HUES64 (cell line): ENCODE measurements at regions not wholly inside any gene's neighbourhood (a gene's known extent, or its start where the extent isn't known, plus 50 kb on each side); places are given as distances from the start of the nearest gene placed in this dataset.
"Not testable (repeated sequence)": the region's sequence is repeated elsewhere in the genome, so short reads cannot be mapped to it uniquely, and the experiment has no call there.

Experiments
- H3K27ac ChIP-seq: 2 replicates; pipeline ENCODE4 v1.7.0; 2013; ENCODE audit warnings: low read depth, low read length, inconsistent platforms
- H3K27me3 ChIP-seq: 2 replicates; pipeline ENCODE4 v1.6.1; 2013; ENCODE audit warnings: mild to moderate bottlenecking, low read length; ENCODE audit not compliant: insufficient read depth
- H3K36me3 ChIP-seq: 2 replicates; pipeline ENCODE4 v1.6.1; 2013; ENCODE audit warnings: mild to moderate bottlenecking, low read length; ENCODE audit not compliant: insufficient read depth
- H3K4me1 ChIP-seq: 2 replicates; pipeline ENCODE4 v1.6.1; 2013; ENCODE audit warnings: mild to moderate bottlenecking, low read length, moderate library complexity; ENCODE audit not compliant: insufficient read depth
- H3K4me3 ChIP-seq: 2 replicates; pipeline ENCODE4 v1.5.1; 2013; ENCODE audit warnings: mild to moderate bottlenecking, low read length, moderate library complexity
- H3K9ac ChIP-seq: 2 replicates; pipeline ENCODE4 v1.6.1; 2013; ENCODE audit warnings: mild to moderate bottlenecking, low read depth, low read length
- H3K9me3 ChIP-seq: 2 replicates; pipeline ENCODE4 v1.6.1; 2013; ENCODE audit warnings: low read depth, low read length; ENCODE audit not compliant: insufficient read depth
- WGBS: fragments of 150-250, 120-280 bp; methylation state at CpG from one replicate; pipeline ENCODE4 v1.1.7; 2013; ENCODE audit warnings: missing lambda C conversion rate; 5-methylcytosine and 5-hydroxymethylcytosine counted together

GRCh38 chr17:5902181-5903140 is 167.7 kb upstream of the WSCD1 start:
- 90% methylated on average over 19 of the region's 19 CpGs for WGBS
- Histone ChIP-seq H3K27me3 (no peaks in the 10 kb centered on the region), H3K36me3 (no peaks in the 10 kb centered on the region), H3K9ac (no peak overlapping the region), H3K4me3 (no peak overlapping the region), H3K9me3 (peaks cover 14% of the 10 kb centered on the region; the same call in 1 of the 2 replicates), H3K4me1 (peaks cover 4% of the 10 kb centered on the region), H3K27ac (no peak overlapping the region)

GRCh38 chr17:5911919-5912318 is 158.3 kb upstream of the WSCD1 start:
- WGBS: 89% methylated on average over 1 of the region's 1 CpG
- Histone ChIP-seq H3K27ac (no peak overlapping the region), H3K4me1 (peaks cover 3% of the 10 kb centered on the region; the same call in 1 of the 2 replicates), H3K9ac (no peak overlapping the region), H3K4me3 (no peak overlapping the region), H3K27me3 (no peaks in the 10 kb centered on the region), H3K9me3 (no peaks in the 10 kb centered on the region), H3K36me3 (no peaks in the 10 kb centered on the region)

GRCh38 chr17:5913032-5913531 is 157.1 kb upstream of the WSCD1 start:
- Histone ChIP-seq H3K9me3 (no peaks in the 10 kb centered on the region), H3K4me1 (peaks cover 3% of the 10 kb centered on the region; the same call in 1 of the 2 replicates), H3K4me3 (no peak overlapping the region), H3K9ac (no peak overlapping the region), H3K27me3 (no peaks in the 10 kb centered on the region), H3K27ac (no peak overlapping the region), H3K36me3 (no peaks in the 10 kb centered on the region)
- 59% methylated on average over 7 of the region's 7 CpGs for WGBS

GRCh38 chr17:5913641-5914040 is 156.5 kb upstream of the WSCD1 start:
- peaks cover 3% of the 10 kb centered on the region; the same call in 1 of the 2 replicates for H3K4me1 ChIP-seq
- no peak overlapping the region for H3K27ac ChIP-seq
- WGBS: 90% methylated on average over 1 of the region's 1 CpG
- H3K4me3 ChIP-seq: no peak overlapping the region
- H3K36me3 ChIP-seq: no peaks in the 10 kb centered on the region
- H3K9ac ChIP-seq: no peak overlapping the region
- no peaks in the 10 kb centered on the region for H3K9me3 ChIP-seq
- no peaks in the 10 kb centered on the region for H3K27me3 ChIP-seq

- Histone ChIP-seq H3K9me3 (no peaks in the 10 kb centered on the region), H3K27me3 (no peaks in the 10 kb centered on the region), H3K9ac (no peak overlapping the region), H3K4me3 (no peak overlapping the region), H3K27ac (no peak overlapping the region), H3K36me3 (no peaks in the 10 kb centered on the region), H3K4me1 (peaks cover 11% of the 10 kb centered on the region)
- 93% methylated on average over 2 of the region's 2 CpGs for WGBS
Measured at GRCh38 chr17:5915337-5915736, 154.8 kb upstream of the WSCD1 start.

GRCh38 chr17:5919089-5919488 is 151.1 kb upstream of the WSCD1 start:
- H3K27ac ChIP-seq: peak overlapping the region; percentile 81; the same call in 1 of the 2 replicates
- H3K27me3 ChIP-seq: no peaks in the 10 kb centered on the region
- 0 out of 2 replicates have a peak overlapping the region, but pooled peaks have one; percentile 35 for H3K9ac ChIP-seq

GRCh38 chr17:5921512-5922282 is 148.5 kb upstream of the WSCD1 start:
- H3K36me3 ChIP-seq: no peaks in the 10 kb centered on the region
- no peak overlapping the region for H3K27ac ChIP-seq
- WGBS: 79% methylated on average over 13 of the region's 13 CpGs
- no peaks in the 10 kb centered on the region for H3K27me3 ChIP-seq
- peaks cover 9% of the 10 kb centered on the region for H3K4me1 ChIP-seq
- no peak overlapping the region for H3K9ac ChIP-seq
- H3K9me3 ChIP-seq: no peaks in the 10 kb centered on the region
- H3K4me3 ChIP-seq: no peak overlapping the region

More at GRCh38 chr17:5919089-5919488, 151.1 kb upstream of the WSCD1 start:
- 10% methylated on average over 4 of the region's 4 CpGs for WGBS
- no peaks in the 10 kb centered on the region for H3K9me3 ChIP-seq
- peaks cover 9% of the 10 kb centered on the region for H3K4me1 ChIP-seq
- no peak overlapping the region for H3K4me3 ChIP-seq
- no peaks in the 10 kb centered on the region for H3K36me3 ChIP-seq

- Histone ChIP-seq H3K4me1 (peaks cover 9% of the 10 kb centered on the region), H3K36me3 (no peaks in the 10 kb centered on the region), H3K4me3 (no peak overlapping the region), H3K27ac (no peak overlapping the region), H3K9me3 (no peaks in the 10 kb centered on the region), H3K9ac (no peak overlapping the region), H3K27me3 (no peaks in the 10 kb centered on the region)
- WGBS: 87% methylated on average over 10 of the region's 10 CpGs
Measured at GRCh38 chr17:5922476-5922875, 147.7 kb upstream of the WSCD1 start.

- Histone ChIP-seq H3K27me3 (no peaks in the 10 kb centered on the region), H3K4me1 (no peaks in the 10 kb centered on the region), H3K27ac (no peak overlapping the region), H3K4me3 (no peak overlapping the region), H3K9ac (no peak overlapping the region), H3K9me3 (no peaks in the 10 kb centered on the region), H3K36me3 (no peaks in the 10 kb centered on the region)
- WGBS: 92% methylated on average over 10 of the region's 10 CpGs
Measured at GRCh38 chr17:5929721-5930120, 140.5 kb upstream of the WSCD1 start.

- H3K9ac ChIP-seq, H3K4me1 ChIP-seq, H3K36me3 ChIP-seq, H3K9me3 ChIP-seq, H3K27me3 ChIP-seq, H3K27ac ChIP-seq, H3K4me3 ChIP-seq: not testable (repeated sequence)
- WGBS: 94% methylated on average over 1 of the region's 1 CpG
Measured at GRCh38 chr17:5930555-5930954, 139.6 kb upstream of the WSCD1 start.

GRCh38 chr17:5931616-5932015 is 138.6 kb upstream of the WSCD1 start:
- Histone ChIP-seq H3K9ac (no peak overlapping the region), H3K4me1 (no peaks in the 10 kb centered on the region), H3K36me3 (no peaks in the 10 kb centered on the region), H3K4me3 (no peak overlapping the region), H3K27me3 (no peaks in the 10 kb centered on the region), H3K27ac (no peak overlapping the region), H3K9me3 (no peaks in the 10 kb centered on the region)
- 86% methylated on average over 9 of the region's 9 CpGs for WGBS
